Thoracic aorta (tissue), 2 donors: ENCODE measurements at regions not wholly inside any gene's neighbourhood (a gene's known extent, or its start where the extent isn't known, plus 50 kb on each side); places are given as distances from the start of the nearest gene placed in this dataset.

Source experiments
- ATAC-seq: fragments of 150-250 bp; one replicate; pipeline ENCODE4 v1.8.0; 2017; ENCODE audit warnings: low read depth; ENCODE audit not compliant: insufficient number of reproducible peaks, low FRiP score
- DNase-seq: peaks from one replicate; pipeline ENCODE4 v3.0.0-alpha.2; 2020; ENCODE audit warnings: low spot score
- H3K27ac ChIP-seq, 2 donors: fragments of 200-600 bp; sonication (generic); 1 replicate in 1 of 2; 2 replicates in 1 of 2; pipeline ENCODE4 v1.5.1; 2016; ENCODE audit warnings: mild to moderate bottlenecking in 2 of 2, moderate library complexity in 2 of 2
- H3K27me3 ChIP-seq: fragments of 200-600 bp; sonication (generic); replicated peaks from 2 replicates; pipeline ENCODE4 v1.6.0; 2016; ENCODE audit warnings: mild to moderate bottlenecking; ENCODE audit not compliant: insufficient read depth
- H3K36me3 ChIP-seq: fragments of 200-600 bp; sonication (generic); one replicate; pipeline ENCODE4 v1.5.1; 2016
- H3K4me1 ChIP-seq, 2 donors: fragments of 200-600 bp; sonication (generic); 1 replicate in 1 of 2; 2 replicates in 1 of 2; pipeline versions ENCODE4 v1.5.1 to v1.6.0; 2016; ENCODE audit warnings: low read depth in 2 of 2, mild to moderate bottlenecking in 1 of 2; ENCODE audit not compliant: control insufficient read depth in 1 of 2
- H3K4me3 ChIP-seq: fragments of 200-600 bp; sonication (generic); 2 replicates; pipeline ENCODE4 v1.5.1; 2016; ENCODE audit warnings: mild to moderate bottlenecking
- H3K9me3 ChIP-seq: fragments of 200-600 bp; sonication (generic); 2 replicates; pipeline ENCODE4 v1.5.1; 2016
- CTCF ChIP-seq: fragments of 200-600 bp; sonication (generic); IDR thresholded peaks from one replicate; pipeline ENCODE4 v1.5.1; 2019; ENCODE audit warnings: antibody characterized with exemption

GRCh38 chr3:116899253-116899652 is 189.7 kb downstream of the TUSC7 start:
- Histone ChIP-seq H3K9me3 (no peaks in the 10 kb centered on the region), H3K36me3 (no peaks in the 10 kb centered on the region), H3K4me1 (no peaks in the 10 kb centered on the region), H3K27me3 (no peaks in the 10 kb centered on the region), H3K4me3 (no peak overlapping the region), H3K27ac (no peak overlapping the region)
- TF ChIP-seq CTCF: no peak
- ATAC-seq (no peak), DNase-seq (no peak)

- DNase-seq (no peak), ATAC-seq (no peak)
- Histone ChIP-seq H3K4me3 (no peak overlapping the region), H3K36me3 (no peaks in the 10 kb centered on the region), H3K27ac (no peak overlapping the region), H3K9me3 (no peaks in the 10 kb centered on the region), H3K4me1 (no peaks in the 10 kb centered on the region), H3K27me3 (no peaks in the 10 kb centered on the region)
- no peak for TF ChIP-seq CTCF
Observed at GRCh38 chr3:116905334-116905733, 195.8 kb downstream of the TUSC7 start.

- TF ChIP-seq CTCF: no peak
- Histone ChIP-seq H3K4me3 (no peak overlapping the region), H3K36me3 (no peaks in the 10 kb centered on the region), H3K27ac (no peak overlapping the region), H3K4me1 (no peaks in the 10 kb centered on the region), H3K9me3 (no peaks in the 10 kb centered on the region), H3K27me3 (no peaks in the 10 kb centered on the region)
- no peak for DNase-seq
- no peak for ATAC-seq
Observed at GRCh38 chr3:116905794-116906193, 196.2 kb downstream of the TUSC7 start.

- Histone ChIP-seq H3K36me3 (no peaks in the 10 kb centered on the region), H3K27ac (no peak overlapping the region), H3K4me3 (no peak overlapping the region), H3K4me1 (no peaks in the 10 kb centered on the region), H3K27me3 (no peaks in the 10 kb centered on the region), H3K9me3 (no peaks in the 10 kb centered on the region)
- DNase-seq: no peak
- no peak for TF ChIP-seq CTCF
- no peak for ATAC-seq
Observed at GRCh38 chr3:116912116-116912515, 202.5 kb downstream of the TUSC7 start.

GRCh38 chr3:116914004-116914403 is 204.4 kb downstream of the TUSC7 start:
- Histone ChIP-seq H3K4me3 (no peak overlapping the region), H3K27ac (no peak overlapping the region), H3K27me3 (no peaks in the 10 kb centered on the region), H3K36me3 (no peaks in the 10 kb centered on the region), H3K4me1 (no peaks in the 10 kb centered on the region), H3K9me3 (no peaks in the 10 kb centered on the region)
- TF ChIP-seq CTCF: no peak
- DNase-seq (no peak), ATAC-seq (no peak)
